ENCODE measurements at regions not wholly inside any gene's neighbourhood (a gene's known extent, or its start where the extent isn't known, plus 50 kb on each side); places are given as distances from the start of the nearest gene placed in this dataset.

GRCh38 chr2:7767902-7768301 is 850.7 kb downstream of the RNF144A start:
- intact Hi-C loops (cut with DNase I; ENCODE audit: low total_unique reads): no loop called here

GRCh38 chr2:7771781-7772180 is 854.6 kb downstream of the RNF144A start:
- no peaks in the 10 kb centered on the region for H3K9me3 ChIP-seq
- intact Hi-C loops (cut with DNase I; ENCODE audit: low total_unique reads): no loop called here
- no peaks in the 10 kb centered on the region for H3K4me1 ChIP-seq
- no peak for DNase-seq
- H3K4me3 ChIP-seq: no peak overlapping the region
- H3K27me3 ChIP-seq: no peaks in the 10 kb centered on the region
- no peaks in the 10 kb centered on the region for H3K36me3 ChIP-seq
- H3K27ac ChIP-seq: no peak overlapping the region
- TF ChIP-seq CTCF (IDR thresholded peaks at IDR 0.05) (no peak), POLR2A (IDR thresholded peaks at IDR 0.05) (no peak)

More at GRCh38 chr2:7767902-7768301, 850.7 kb downstream of the RNF144A start:
- TF ChIP-seq POLR2A (IDR thresholded peaks at IDR 0.05) (no peak), CTCF (IDR thresholded peaks at IDR 0.05) (no peak)
- H3K4me1 ChIP-seq: no peaks in the 10 kb centered on the region
- DNase-seq: no peak
- H3K9me3 ChIP-seq: no peaks in the 10 kb centered on the region
- H3K27ac ChIP-seq: no peak overlapping the region
- H3K4me3 ChIP-seq: no peak overlapping the region
- no peaks in the 10 kb centered on the region for H3K27me3 ChIP-seq
- no peaks in the 10 kb centered on the region for H3K36me3 ChIP-seq

- TF ChIP-seq POLR2A (IDR thresholded peaks at IDR 0.05) (no peak), CTCF (IDR thresholded peaks at IDR 0.05) (no peak)
- H3K27me3 ChIP-seq: no peaks in the 10 kb centered on the region
- H3K4me1 ChIP-seq: no peaks in the 10 kb centered on the region
- H3K4me3 ChIP-seq: no peak overlapping the region
- H3K9me3 ChIP-seq: no peaks in the 10 kb centered on the region
- intact Hi-C loops (cut with DNase I; ENCODE audit: low total_unique reads): no loop called here
- H3K27ac ChIP-seq: no peak overlapping the region
- no peak for DNase-seq
- no peaks in the 10 kb centered on the region for H3K36me3 ChIP-seq
Measured at GRCh38 chr2:7773362-7774360, 856.4 kb downstream of the RNF144A start.

DNA sequence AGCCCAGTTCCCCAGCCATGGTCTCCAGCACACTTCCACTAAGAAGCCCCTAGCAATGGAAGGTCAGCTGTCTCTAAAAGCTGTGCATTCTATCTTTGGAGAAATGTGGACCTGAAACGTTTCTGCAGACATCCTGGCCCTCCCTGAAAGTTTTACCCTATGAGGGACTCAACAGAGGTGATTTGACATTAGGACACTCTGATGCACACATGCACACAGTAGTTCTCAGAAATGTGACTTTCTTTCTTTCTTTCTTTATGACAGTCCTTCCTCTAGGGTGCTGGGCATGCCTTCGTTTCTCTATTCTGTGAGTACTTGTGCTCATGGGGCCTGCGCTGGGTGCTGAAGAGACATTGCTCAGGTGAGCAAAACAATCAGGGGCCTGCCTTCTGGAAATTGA is 857.3 kb downstream of the RNF144A start:
- H3K4me3 ChIP-seq: no peak overlapping the region
- no peak overlapping the region for H3K27ac ChIP-seq
- TF ChIP-seq CTCF (IDR thresholded peaks at IDR 0.05): no peak
- no peak for TF ChIP-seq POLR2A (IDR thresholded peaks at IDR 0.05)
- DNase-seq: no peak
- no peaks in the 10 kb centered on the region for H3K4me1 ChIP-seq
- H3K27me3 ChIP-seq: no peaks in the 10 kb centered on the region
- H3K9me3 ChIP-seq: no peaks in the 10 kb centered on the region
- intact Hi-C loops (cut with DNase I; ENCODE audit: low total_unique reads): no loop called here
- no peaks in the 10 kb centered on the region for H3K36me3 ChIP-seq

GRCh38 chr2:7777668-7778067 is 860.5 kb downstream of the RNF144A start:
- H3K27me3 ChIP-seq: no peaks in the 10 kb centered on the region
- TF ChIP-seq CTCF (IDR thresholded peaks at IDR 0.05): no peak
- TF ChIP-seq POLR2A (IDR thresholded peaks at IDR 0.05): no peak
- no peaks in the 10 kb centered on the region for H3K4me1 ChIP-seq
- H3K36me3 ChIP-seq: no peaks in the 10 kb centered on the region
- no peaks in the 10 kb centered on the region for H3K9me3 ChIP-seq
- H3K27ac ChIP-seq: no peak overlapping the region
- DNase-seq: no peak
- no peak overlapping the region for H3K4me3 ChIP-seq
- intact Hi-C loops (cut with DNase I; ENCODE audit: low total_unique reads): no loop called here
